GM10266 (cell line): ENCODE measurements at regions not wholly inside any gene's neighbourhood (a gene's known extent, or its start where the extent isn't known, plus 50 kb on each side); places are given as distances from the start of the nearest gene placed in this dataset.

ENCODE experiments used
- DNase-seq: peaks from one replicate; pipeline ENCODE4 v3.0.0; 2012; ENCODE audit errors: extremely low spot score
- TF ChIP-seq, protein P1 (sequence below): IDR thresholded peaks from 2 replicates; pipeline ENCODE4 v1.5.1; 2012; ENCODE audit warnings: mild to moderate bottlenecking, low read depth; ENCODE audit not compliant: control insufficient read depth, insufficient read depth; ENCODE audit errors: missing control alignments

DNA sequence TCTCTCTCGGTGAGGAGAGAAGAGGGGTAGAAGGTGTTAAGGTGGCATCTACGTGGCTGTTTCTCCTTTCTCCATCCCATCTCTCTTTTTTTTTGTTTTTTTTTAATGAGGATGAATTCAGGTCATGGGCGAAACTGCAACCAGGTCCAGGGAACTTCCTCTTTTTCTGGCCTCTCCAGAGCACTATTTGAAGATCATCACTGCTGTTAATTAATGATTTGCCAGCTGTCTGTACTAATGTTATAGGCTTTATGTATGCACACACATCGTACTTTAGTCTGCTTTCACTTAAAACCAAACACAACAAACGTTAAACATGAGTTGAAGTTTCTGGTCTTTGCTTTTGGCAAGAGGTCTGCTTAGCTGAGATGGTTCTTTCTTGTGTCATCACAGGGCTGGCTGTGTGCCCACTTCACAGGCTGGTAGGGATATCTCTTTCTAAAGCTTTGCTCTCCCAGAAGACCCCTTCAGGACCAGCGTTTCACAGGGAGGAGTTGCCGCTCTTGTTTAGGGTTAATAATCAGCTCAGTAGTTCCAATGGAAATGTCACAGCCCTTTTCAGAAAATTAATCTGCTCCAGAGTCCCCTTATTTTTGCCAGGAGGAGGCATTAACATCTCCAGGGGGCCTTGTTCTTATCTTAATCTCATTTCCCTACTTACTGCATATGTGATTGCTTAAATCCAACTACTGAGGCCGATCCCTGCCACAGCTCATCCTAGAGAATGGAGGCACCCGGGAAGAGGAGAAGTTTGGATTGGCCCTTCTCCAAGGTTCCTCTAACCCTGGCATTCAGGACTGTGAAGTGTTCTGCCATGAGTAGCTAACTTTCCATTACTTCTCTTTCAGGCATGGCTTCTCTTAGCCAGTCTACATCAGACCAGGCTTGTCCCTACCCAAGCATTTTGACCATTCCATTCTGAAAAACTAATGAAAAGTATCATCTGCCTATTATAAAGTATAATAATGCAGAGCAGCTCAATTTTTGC lies 273.9 kb upstream of the NFE2L3 start:
- TF ChIP-seq, protein P1, sequence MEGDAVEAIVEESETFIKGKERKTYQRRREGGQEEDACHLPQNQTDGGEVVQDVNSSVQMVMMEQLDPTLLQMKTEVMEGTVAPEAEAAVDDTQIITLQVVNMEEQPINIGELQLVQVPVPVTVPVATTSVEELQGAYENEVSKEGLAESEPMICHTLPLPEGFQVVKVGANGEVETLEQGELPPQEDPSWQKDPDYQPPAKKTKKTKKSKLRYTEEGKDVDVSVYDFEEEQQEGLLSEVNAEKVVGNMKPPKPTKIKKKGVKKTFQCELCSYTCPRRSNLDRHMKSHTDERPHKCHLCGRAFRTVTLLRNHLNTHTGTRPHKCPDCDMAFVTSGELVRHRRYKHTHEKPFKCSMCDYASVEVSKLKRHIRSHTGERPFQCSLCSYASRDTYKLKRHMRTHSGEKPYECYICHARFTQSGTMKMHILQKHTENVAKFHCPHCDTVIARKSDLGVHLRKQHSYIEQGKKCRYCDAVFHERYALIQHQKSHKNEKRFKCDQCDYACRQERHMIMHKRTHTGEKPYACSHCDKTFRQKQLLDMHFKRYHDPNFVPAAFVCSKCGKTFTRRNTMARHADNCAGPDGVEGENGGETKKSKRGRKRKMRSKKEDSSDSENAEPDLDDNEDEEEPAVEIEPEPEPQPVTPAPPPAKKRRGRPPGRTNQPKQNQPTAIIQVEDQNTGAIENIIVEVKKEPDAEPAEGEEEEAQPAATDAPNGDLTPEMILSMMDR, result no peak
- DNase-seq, result no peak

DNA sequence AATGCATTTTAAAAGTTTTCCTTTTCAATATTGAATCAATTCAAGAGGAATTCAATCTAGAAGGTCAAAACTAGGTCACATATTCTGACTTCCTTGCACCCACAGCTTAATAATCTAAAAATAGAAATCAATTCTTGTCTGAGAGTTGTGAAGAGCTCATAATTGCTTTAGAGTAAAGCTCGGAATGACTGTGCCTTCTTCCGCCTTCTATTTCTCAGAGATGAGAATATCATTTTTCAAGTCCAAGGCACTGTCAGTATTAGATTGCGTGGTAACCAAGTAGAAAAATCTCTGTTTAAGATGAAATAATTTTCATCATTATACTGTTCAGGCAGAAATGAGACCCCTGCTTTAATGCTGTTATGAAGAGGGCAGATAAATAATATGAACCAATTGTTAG lies 272.2 kb upstream of the NFE2L3 start:
- TF ChIP-seq, protein P1, result no peak
- DNase-seq, result no peak

DNA sequence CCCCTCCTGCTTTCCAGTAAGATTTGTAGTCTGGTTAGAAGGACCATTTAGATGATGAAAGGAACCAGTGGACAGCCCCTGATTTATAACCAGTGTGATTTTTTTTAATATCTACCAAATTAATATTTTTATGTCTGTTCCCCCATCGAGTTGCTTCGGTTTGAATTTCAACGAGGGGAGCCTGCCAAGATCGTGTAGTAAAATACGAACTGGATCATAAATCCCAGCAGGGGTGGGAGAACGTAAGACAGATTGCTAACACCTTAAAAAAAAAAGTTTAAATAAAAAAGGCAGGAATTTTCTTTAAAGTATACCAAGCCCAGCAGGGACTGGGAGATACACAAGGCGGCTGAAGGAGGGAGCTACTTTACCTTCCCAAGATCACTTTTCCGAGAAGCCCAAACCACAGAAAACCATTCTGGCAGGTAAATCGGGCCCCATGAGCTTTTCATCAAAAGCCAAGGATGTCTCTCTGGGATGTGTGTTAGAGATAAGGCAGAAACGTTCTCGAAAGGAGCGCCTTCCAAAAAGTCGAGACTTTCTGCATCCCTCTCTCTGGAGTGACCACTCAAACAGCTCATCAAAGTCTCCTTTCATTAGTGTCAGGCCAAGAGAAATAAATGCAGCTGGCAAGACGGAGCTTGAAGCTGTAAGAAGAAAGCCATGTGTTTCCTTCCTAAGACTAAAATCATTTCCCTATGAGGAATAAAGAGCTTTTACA lies 270.5 kb upstream of the NFE2L3 start:
- TF ChIP-seq, protein P1, result no peak

DNA sequence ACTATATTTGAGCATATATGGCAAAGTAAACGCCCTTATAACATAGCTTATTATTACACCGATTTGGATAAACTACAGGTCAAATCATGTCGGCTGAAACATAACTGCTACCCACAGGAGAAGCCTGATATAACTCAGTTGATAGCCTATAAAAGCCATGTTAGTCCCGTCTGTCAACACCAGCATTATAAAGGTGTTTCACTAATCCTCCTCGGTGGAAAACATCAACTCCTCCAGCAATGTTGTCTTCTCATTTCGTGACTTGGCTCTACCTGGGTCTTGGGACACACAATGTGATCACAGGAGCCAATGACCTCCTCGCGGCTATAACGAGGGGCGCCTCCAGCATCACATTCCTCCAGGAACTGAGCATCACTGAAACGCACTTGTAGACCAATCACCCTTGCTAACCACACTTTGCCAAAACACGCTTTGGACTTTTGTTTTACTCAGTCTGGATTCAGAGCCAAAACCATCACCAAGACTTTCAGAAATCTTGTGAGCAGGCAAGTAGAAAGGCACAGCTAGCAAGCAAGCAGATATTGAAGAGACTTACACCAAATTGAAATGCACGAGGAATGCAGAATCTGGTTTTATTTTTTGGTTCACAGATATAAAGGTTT lies 269.7 kb upstream of the NFE2L3 start:
- TF ChIP-seq, protein P1, result no peak
- no peak for DNase-seq

More for the DNA sequence above, 270.5 kb upstream of the NFE2L3 start:
- DNase-seq, result no peak

DNA sequence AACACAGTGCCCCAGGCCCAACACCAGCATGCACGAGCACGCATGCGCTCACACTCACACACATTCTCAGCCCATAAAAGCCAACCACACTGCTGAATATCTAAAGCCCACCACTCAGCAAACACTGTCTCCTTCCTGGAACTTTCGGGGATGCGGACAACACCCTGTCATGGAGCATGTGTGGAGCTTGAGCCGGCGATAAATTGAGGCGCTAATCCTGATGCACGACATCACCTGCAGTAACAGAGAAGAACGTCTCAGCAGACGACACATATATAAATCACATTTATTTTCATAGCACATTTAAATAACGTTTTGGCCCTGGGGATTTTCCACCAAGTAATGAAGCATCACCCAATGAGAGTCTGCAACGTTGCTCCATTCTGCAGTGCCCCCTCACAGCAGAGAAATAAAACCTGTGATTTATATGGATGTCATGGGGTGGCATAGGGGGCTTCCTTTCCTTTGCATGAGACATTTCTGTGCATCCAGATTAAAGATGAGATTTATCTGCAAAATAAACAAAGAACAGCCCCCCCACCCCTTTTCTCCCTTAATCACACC lies 267.7 kb upstream of the NFE2L3 start:
- TF ChIP-seq, protein P1, result no peak
- no peak for DNase-seq

DNA sequence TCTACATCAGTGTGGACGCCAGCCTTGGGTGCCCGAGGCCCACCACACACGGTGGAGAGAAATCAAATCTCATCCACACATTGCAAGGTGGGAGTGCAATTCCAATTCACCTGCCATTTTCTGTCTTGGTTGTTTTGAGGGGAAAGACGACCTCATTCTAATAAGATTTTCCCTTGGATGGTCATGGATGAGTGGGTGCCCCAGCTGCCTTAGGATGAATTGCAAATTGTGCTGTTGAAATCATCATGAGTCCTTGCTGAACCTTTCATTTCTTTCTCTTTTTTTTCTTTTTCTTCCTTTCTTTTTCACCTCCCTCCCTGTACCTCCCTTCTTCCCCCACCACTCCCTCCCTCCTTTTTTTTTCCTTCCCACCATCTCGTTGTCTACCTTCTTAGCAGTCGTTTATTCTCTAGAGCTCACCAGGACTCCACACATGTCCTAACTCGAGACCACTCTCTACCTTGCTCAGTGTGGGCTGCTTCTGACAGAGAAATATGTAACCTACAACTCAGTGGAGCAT lies 266.9 kb upstream of the NFE2L3 start:
- TF ChIP-seq, protein P1, result no peak
- DNase-seq, result no peak
